M059J (cell line): ENCODE measurements at regions not wholly inside any gene's neighbourhood (a gene's known extent, or its start where the extent isn't known, plus 50 kb on each side); places are given as distances from the start of the nearest gene placed in this dataset.

ENCODE experiments used
- DNase-seq: peaks from one replicate; pipeline ENCODE4 v3.0.0-alpha.2; 2012; ENCODE audit warnings: low read depth

DNA sequence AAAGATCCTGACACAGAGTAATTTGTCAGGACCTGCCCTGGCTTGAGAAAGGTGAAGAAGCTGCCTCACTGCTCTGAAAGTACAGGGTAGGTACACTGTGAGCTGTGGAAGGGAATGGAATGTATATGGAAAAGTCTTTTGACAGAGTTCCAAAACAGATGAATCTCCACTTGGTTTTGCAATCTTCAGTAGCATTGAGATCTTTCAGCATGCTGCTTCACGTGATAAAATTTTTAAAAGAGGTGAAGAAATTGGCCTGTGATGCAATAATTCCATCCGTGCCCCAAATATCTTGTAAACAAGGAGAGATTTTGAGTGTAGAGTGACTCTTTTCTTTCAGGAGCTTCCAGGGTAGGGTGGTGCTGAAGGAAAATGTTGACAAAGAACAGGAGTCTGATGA lies 123.1 kb downstream of the OSR1 start:
- no peak for DNase-seq

DNA sequence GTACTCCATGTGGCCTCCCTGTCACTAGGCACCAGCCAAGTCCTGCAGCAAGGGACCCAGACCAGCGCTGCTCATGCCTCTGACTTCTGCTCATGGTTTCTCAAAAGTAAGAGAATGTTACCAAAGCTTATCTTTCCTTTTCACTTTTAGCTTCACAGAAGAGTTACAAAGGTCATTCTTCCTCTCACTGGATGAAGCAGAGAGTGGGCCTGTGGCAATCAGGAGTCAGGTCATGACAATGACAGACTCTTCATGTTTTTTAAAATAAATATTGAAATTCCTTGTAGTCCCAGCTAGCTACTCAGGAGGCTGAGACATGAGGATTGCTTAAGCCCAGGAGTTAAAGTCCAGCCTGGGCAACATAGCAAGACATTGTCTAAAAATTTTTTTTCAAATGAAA lies 126.1 kb downstream of the OSR1 start:
- no peak for DNase-seq

DNA sequence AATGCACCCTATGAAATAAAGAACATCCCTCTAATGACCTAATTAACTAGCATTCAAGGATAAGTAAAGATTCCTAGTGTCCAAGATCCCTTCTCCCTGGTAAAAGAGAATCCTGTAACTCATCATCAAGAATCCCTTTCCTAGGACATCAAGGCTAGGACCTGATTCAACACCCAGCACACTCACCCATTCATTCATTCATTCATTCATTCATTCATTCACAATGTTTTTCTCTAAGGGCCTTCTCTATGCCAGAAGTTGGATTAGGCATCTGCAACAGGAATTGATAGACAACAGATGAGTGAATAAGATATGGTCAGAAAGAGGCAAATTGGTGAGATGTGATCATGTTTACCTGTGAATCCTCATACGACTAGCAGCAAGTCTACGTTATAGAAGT lies 126.8 kb downstream of the OSR1 start:
- no peak for DNase-seq

DNA sequence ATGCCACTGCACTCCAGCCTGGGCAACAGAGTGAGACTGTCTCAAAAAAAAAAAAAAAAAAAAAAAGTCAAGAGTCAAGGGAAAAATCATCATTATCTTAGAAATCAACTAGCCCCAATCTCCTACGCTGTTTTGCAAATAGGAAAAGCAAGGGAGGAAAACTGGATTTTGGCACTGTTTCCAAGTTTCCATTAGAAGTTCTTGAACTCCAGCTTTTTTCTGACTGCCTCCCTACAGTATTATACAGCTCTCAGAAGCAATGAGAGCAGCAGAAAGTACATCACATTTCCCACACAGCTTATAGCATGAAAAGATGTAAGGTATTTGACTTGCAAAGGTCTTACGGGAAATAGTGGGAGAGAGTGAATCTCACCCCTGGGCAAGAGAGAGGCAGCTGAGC lies 127.8 kb downstream of the OSR1 start:
- DNase-seq = no peak

DNA sequence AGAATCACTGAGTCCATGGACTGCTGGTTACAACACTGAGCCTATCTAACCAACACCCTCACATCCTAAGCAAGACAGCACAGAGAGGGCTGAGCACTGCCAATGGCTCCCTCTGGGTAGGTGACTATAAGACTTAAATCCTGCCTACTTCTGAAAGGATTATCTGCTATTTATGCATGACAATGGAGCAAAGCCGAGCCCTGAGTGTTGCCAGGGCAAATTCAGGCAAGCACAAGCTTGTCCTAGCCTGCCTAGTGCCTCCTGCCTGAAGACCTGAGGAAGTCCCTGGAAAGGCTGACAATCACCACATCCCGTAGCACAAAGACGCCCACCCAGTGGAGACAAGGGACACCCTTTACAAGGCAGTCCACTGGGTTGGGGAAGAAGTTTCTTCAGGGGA lies 129.7 kb downstream of the OSR1 start:
- DNase-seq = no peak

DNA sequence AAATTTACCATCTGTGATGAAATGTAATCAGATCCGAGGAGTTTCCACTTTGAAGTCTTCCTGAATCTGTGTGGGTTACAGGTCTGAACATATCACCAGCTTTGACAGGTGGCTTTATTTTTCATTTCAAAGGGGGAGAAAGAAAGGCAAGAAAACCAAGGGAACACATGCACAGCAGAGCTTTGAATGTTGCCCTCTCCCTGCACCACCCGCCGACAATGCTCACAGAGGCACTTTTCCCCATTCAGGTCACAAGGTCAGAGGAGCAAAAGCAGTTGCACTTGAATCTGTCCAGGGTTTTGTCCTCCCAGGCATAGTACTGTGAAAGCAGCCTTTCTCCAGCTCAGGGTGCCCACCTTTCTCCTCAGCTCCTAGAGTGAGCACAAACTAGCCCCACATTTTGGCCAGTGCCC lies 130.2 kb downstream of the OSR1 start:
- DNase-seq = no peak

DNA sequence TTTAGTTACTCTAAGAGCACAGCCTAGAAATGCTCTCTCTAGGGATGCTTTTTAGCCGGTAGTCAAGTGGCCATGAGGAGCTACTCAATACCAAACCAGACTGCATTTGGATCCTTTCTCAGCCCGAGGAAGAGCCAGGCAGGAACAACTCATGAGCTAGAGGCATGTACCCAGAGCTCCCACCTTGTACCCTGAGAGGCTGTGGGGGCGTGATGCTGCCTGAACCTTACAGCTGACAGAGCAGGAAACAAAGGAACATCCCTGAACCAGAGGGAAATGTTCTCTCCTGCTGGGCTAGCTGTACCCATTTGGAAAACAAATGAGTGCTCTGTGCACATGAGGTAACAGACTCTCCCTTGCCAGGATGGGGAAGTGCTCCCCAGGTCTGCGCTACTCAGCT lies 131.6 kb downstream of the OSR1 start:
- DNase-seq = no peak

DNA sequence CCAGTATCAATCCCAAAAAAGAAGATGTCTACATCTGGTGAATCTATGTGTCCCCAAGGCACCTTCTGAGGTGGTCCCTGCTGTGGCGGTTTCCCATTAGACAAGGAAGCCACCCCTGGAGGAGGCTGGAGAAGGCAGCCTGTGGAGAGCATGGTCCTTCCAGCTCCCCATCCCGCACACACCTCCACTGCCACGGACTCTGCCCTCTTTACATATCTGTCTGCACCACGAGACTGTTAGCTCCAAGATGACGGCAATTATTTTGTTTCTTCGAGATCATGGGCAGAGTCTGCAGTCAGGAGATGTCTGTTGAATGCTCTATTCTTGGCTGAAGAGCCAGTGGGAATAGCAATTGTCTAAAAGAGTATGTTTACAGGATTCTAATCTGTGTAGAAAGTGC lies 132.0 kb downstream of the OSR1 start:
- no peak for DNase-seq

DNA sequence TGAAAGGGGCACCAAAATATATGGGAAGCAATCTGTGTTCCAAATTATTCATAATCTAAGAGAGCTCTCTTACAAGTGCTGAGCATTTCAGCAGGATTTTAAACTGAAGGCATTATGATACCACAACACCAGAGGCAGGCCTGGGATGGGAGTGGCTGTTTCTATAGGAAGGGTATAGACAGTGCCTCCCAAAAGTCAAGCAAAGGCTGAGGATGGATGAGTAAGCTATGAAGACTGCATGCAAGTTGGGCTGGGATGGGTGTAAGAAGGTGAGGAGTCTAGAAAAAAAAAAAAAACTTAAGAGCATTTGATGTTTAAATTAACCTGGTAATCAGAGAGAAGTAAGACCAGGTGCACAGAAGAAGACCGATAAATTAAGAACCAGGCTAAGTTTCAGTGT lies 132.5 kb downstream of the OSR1 start:
- DNase-seq = no peak

DNA sequence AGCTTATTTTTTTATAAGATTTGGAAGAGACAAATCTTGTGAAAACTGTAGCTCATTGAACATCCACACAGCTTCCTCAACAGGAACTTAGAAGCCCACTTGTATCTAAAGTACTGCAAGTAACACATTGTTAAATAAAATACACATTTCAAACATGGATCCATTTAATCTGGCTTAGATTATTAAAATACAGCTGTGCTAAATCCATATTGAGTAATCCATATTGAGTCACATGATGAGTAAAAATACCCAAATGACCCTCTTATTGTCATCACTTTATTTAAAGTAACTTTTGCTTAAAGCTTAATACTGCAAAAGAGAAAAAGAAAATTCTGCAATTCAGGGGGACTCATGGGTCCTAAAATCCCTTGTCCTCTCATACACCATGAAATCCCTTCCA lies 133.3 kb downstream of the OSR1 start:
- no peak for DNase-seq

DNA sequence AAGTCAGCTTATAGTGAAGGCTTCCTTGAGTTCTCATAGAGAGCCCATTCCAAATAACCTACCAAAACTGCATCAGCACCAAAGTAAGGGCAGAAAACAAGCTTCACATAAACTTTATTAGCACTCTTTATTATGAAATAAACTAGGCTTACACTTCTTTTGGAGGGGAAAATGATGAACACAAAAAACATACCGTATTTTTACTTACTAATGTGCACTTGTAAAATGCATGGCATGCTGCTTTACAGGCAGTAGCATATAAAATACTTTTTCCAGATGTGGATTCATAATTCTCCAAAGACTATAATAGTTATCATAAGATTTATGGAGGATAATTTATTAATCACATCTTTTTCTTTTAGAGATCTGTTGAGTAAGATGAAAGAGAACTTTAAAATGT lies 133.9 kb downstream of the OSR1 start:
- no peak for DNase-seq

DNA sequence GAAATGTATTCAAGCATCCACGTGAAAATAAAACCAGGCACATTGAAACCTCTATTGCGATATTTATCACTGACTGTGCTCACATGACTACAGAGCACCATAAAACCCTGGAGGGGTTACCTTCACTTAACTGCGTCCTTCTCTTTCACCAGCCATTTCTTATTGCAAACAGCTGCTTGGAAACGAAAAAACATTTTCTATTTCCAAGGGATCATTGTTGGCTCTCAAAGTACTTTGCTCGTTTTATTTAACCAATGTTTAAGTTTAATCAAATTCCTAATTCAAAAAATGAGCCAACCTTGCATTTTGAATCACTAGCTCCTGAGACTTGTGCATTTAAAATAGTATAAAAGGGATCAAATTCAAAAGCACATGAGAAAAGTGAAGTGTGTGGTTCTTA lies 134.4 kb downstream of the OSR1 start:
- DNase-seq = no peak

DNA sequence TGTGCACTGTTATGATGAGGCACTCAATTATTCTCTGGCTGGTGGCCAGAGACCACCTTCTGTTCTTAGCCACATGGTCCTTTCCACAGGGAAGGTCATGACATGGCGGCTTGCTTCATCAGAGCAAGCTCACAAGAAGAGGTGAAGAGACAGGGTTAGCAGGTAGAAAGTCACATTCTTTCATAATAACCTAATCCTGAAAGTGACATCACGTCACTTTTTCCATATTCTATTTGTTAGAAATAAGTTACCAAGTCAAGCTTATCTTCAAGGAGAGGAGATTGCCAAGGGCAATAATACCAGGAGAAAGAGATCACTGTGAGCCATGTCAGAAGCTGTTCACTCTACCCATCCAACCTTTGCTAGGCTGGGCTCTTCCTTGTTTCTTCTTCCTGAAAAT lies 139.4 kb downstream of the OSR1 start:
- peak; percentile 39 for DNase-seq

DNA sequence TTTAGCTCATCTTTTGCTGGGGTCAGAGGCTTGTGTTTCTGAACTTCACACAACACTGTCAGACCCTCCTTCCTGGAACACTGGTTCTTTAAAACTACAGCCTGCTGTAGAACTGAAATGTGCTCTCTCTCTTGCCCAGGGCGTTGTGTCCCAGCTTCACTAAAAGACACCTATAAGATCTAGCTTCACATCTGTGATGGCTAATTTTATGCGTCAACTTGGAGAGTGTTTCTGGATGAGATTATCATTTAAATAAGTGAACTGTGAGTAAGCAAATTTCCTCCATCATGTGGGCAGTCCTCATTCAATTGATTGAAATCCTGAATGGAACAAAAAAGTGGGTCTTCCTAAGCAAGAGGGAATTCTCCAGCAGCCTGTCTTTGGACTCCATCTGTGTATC lies 140.3 kb downstream of the OSR1 start:
- no peak for DNase-seq

DNA sequence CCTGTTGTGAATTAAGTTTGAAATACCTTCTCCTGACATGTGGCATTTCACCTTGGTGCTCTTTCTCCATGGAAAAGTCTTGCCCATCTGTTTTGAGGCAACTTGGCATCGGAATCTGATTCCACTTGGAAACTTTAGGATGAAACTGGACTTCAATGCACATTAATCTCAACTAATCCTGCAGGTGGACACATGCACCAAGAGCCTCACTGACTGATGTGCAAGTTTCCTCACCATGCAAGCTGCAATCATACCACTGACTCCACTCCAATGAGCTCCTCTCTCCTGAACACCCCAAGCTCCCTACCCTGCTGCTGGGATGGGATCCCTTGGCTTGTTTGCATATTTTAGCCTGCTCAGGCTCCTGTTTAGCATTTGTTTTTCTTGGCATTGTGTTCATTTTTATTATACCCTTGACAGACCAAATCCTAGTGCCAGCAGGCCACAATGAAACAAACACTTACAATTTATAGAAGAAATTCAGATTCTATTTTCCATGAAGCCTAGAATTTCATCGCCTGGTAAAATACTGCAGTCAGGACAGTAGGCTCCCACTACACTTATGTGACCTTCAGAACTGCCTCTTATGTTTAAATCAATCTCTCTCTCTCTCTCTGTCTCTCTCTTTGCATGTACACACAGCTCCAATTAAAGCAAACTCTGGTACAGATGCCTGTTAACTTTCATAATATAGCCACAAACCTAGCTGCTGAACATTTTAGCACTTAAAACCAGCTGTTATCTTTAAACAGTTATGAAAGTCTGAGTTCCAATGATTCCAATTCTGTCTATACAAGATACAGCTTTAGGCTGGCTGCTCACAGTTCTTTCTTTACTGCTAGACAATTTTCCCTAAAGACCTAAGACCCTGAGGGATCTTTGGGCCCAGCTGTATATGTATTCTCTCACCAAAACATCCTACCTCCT lies 141.5 kb downstream of the OSR1 start:
- peak; percentile 4 for DNase-seq

DNA sequence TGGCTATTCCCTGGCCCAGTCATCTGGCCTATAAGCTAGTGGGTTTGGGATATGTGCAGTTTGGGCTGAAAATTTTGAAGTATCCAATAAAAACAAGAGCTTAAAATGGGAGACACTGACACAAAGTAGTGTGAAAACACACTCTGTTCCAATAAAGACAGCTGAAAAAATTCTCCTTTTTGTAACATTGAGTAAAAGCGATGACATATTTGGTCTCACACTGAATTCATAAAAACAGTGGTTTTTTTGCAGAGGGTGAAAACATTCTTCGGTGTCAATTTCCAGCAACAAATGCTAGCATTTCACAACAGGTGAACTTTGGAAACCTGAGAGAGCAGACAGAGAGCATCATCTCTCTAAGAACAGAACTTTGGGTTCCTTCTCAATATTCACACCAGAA lies 142.2 kb downstream of the OSR1 start:
- DNase-seq = no peak

DNA sequence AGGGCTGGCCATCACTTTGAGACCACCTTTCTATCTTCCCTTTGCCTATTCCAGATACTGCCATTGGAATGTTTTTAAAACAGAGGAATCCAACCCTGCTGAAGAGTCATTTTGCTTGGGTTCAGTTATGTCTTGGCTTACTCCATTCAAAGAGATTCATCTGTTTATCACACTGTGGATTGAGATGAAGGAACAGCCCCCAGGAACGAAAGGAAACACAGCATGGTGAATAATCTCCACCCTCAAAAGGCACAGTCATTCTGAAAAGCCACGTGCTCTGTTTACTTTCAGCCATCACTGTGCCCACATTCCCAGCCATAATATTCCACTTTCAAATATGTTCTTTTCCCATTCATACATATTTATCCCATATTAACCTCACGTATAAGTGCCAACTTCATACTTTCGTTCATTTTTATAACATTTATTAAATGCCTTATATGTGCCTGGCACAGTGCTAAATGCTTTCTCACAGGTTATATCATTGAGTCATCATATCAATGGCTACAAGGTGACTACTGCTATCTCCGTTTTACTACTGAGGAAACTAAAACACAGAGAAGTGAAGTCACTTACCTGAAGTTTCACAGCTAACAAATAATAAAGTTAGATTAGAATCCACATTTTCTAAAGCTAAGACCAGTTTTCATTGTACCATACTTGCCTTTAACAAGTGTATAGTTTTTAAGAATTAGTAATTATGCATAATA lies 143.6 kb downstream of the OSR1 start:
- peak; percentile 2 for DNase-seq

DNA sequence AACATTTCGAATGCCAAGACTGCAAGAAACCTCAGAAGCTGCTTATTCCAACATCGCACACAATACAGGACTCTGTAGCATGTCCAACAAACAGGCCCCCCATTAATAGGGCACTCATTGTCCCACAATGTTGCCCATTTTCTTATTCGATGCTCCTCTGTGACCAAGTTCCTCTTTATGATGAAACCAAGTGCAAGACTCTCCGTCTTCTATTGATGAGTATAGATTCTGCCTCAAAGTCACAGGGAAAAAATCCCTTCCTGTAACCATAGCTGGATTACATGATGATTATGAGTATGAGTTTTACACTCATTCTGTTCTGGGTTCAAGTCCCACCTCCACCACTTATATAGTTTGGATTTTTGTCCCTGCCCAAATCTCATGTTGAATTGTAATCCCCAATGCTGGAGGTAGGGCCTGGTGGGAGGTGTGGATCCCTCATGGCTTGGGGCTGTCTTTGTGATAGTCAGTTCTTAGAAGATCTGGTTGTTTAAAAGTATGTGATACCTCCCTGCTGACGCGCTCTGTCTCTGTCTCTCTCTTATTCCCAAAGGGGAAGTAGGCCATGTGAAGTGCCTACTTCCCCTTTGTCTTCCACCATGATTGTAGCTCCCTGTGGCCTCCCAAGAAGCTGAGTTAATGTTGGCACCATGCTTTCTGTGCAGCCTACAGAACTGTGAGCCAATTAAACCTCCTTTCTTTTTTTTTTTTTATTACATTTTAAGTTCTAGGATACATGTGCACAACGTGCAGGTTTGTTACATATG lies 148.7 kb downstream of the OSR1 start:
- no peak for DNase-seq

DNA sequence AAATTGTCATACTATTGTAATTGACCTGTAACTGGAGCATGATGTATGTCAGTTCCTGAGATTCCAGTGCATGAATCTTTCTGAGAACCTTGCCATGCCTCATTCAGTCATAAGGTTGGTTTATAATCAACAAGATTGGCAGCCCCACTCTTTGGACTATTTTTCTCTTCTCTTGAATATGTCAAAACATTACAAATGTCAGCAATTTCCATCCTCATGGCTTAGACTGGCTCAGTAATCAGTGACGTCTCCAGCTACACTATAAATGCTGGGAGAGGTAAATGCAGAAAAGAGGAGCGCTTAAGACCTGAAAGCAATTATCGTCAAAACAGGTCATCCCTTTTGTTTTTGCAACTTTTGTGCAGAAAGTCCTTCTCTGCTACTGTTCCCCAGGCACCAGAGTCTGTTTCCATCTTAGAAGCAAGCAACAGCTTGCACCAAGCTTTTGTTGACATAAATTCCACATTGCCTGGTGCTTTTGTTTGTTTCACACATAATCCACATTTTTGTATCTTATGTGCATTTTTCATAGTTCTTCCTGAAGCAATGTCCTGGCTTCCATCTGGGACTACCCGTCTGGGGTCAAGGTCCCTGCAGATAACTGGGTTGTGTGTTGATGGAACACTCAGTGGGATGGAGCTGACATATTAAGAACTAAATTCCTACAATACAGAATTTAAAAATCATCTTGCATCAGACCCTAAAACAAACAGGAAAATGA lies 149.8 kb downstream of the OSR1 start:
- no peak for DNase-seq

DNA sequence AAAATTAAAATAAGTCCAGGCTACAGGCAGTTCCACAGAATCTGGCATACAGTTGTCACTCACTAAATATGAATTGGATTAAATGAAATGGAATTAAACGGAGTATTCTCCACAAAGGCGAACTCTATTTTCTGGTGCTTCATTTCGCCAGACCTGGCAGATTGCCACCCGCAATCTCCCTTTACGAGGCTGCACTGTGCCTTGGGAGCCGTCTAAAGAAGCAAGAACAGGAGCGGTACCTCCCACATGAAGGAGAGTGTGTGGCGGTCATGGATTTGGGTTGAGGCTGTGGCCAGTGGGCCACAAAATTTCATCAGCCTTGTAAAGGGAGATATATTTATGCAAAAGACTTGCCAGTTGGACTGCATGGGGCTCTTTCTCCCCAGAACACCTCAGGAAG lies 151.0 kb downstream of the OSR1 start:
- peak; percentile 47 for DNase-seq

DNA sequence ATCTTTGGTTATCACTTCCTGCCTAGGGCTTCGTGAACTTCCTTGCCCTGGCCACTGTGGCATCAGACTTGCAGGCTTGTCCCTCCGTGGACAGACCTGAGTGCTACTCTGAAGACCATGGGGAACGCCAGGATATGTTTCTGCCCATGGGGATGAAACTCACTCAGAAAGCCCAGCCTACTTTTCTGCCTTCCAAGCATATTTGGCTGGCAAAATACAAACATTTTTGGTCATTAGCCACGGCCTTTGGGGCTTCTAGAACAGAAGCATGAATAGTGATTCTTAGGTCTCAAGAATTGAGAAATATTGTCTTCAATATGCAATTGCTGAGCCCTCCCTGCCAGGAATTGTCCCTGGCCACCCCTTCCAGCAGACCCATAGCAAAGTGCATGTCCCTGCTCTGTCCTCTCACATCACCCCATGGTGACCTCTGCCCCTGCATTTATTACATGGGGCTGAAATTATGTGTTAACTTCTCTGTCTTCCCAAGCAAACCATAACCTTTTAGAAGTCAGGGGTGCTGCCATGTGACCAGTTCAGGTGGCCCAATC lies 152.4 kb downstream of the OSR1 start:
- DNase-seq = no peak

DNA sequence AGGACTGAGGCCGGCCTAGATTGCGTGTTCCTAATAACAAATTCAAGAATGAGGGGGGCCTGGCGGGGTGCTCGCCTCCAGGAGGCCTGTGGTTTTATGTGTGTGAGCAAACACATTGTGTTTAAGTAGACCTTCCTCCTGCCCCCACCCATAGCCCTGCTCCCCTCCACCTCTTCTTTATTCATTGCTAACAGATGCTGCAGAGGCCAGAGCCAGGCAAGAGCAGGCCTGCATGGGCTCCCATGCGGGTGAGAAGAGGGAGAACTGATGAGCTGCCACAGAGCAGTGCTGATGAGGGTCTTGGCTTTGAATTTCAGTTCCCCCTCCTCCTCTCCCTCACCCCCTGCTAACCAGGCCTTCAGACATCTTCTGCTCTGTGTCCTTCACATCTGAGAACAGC lies 154.6 kb downstream of the OSR1 start:
- DNase-seq = no peak
